Fibroblast of lung (primary cell): ENCODE measurements at regions not wholly inside any gene's neighbourhood (a gene's known extent, or its start where the extent isn't known, plus 50 kb on each side); places are given as distances from the start of the nearest gene placed in this dataset.

ENCODE experiments used
- EZH2 ChIP-seq: IDR thresholded peaks from 2 replicates; pipeline ENCODE4 v1.5.1; 2012; ENCODE audit warnings: low read length, control low read depth, mild to moderate bottlenecking; ENCODE audit errors: missing control alignments
- TF ChIP-seq, protein P1 (sequence below), 2 donors: IDR thresholded peaks in 1 of 2; conservative IDR thresholded peaks in 1 of 2; 1 replicate in 1 of 2; 2 replicates in 1 of 2; pipeline ENCODE4 v1.5.1; 2011 to 2012; ENCODE audit warnings: low read length in 2 of 2, control low read depth in 1 of 2, inconsistent platforms in 1 of 2, low read depth in 1 of 2, mild to moderate bottlenecking in 1 of 2

DNA sequence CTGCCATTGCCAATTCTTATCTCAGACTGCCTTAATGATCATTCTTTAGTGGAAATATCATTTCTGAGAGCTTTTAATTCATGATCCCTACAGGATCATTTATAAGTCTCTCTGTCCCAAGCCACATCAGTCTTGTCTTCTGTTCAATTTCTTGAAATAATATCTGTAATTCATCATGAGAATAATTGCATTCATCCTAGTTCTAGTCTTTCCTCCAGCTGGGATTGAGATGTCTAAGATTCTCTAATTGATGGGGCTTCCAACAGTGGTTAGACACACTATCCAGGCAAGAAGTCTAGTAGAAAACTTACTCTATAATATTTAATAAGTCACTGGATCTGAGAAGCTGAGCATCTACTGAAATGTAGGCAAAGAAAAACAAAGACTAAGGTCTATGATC, 854.7 kb upstream of the ADGRL3 start:
- TF ChIP-seq, protein P1, sequence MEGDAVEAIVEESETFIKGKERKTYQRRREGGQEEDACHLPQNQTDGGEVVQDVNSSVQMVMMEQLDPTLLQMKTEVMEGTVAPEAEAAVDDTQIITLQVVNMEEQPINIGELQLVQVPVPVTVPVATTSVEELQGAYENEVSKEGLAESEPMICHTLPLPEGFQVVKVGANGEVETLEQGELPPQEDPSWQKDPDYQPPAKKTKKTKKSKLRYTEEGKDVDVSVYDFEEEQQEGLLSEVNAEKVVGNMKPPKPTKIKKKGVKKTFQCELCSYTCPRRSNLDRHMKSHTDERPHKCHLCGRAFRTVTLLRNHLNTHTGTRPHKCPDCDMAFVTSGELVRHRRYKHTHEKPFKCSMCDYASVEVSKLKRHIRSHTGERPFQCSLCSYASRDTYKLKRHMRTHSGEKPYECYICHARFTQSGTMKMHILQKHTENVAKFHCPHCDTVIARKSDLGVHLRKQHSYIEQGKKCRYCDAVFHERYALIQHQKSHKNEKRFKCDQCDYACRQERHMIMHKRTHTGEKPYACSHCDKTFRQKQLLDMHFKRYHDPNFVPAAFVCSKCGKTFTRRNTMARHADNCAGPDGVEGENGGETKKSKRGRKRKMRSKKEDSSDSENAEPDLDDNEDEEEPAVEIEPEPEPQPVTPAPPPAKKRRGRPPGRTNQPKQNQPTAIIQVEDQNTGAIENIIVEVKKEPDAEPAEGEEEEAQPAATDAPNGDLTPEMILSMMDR (conservative IDR thresholded peaks at IDR 0.05 in 1 of 2, IDR thresholded peaks at IDR 0.05 in 1 of 2; ENCODE audit: low read depth in 1 of 2, low read length in 2 of 2), result no peak
- no peak for TF ChIP-seq EZH2
